CD4-positive, alpha-beta T cell (primary cell): ENCODE measurements at regions not wholly inside any gene's neighbourhood (a gene's known extent, or its start where the extent isn't known, plus 50 kb on each side); places are given as distances from the start of the nearest gene placed in this dataset.
A peak's percentile ranks its signal among the peaks of the same experiment; 100 is the strongest.

Experiments used
- ATAC-seq: fragments of 200-7000 bp; cut with Tn5 transposase; one replicate; pipeline ENCODE4 v1.10.0; 2022; ENCODE audit warnings: mild to moderate bottlenecking; ENCODE audit not compliant: poor library complexity
- CTCF ChIA-PET: fragments of 350-600 bp; sonication (Branson Sonifier 250); formaldehyde crosslinking; loops from one replicate; lab custom pipeline; 2021; ENCODE audit warnings: antibody characterized with exemption, inconsistent platforms; lab: Charles Lee
- POLR2A ChIA-PET: fragments of 350-600 bp; sonication (Branson Sonifier 250); formaldehyde crosslinking; loops from one replicate; lab custom pipeline; 2021; ENCODE audit warnings: antibody characterized with exemption, inconsistent platforms; lab: Charles Lee
- DNase-seq, 14 experiments: peaks; one replicate each; pipeline ENCODE4 v3.0.0-alpha.2; 2013 to 2020; ENCODE audit warnings: mixed read lengths in 2 of 14
- H3K27ac ChIP-seq, 2 donors: one replicate each; pipeline versions ENCODE4 v1.5.1 to v1.7.0; 2013; ENCODE audit warnings: low read length in 2 of 2, low read depth in 1 of 2, mild to moderate bottlenecking in 1 of 2
- H3K27me3 ChIP-seq, 2 experiments: 1 replicate in 1 of 2; 2 replicates in 1 of 2; pipeline versions ENCODE4 v1.6.1 to v1.7.0; 2013; ENCODE audit warnings: low read length in 2 of 2, control low read depth in 1 of 2, mild to moderate bottlenecking in 1 of 2, moderate library complexity in 1 of 2; ENCODE audit not compliant: insufficient read depth in 2 of 2, control insufficient read depth in 1 of 2
- H3K36me3 ChIP-seq: one replicate; pipeline ENCODE4 v1.6.1; 2013; ENCODE audit warnings: low read length, control low read depth; ENCODE audit not compliant: insufficient read depth
- H3K4me1 ChIP-seq: one replicate; pipeline ENCODE4 v1.6.1; 2013; ENCODE audit warnings: low read length, control low read depth; ENCODE audit not compliant: insufficient read depth
- H3K4me3 ChIP-seq: one replicate; pipeline ENCODE4 v1.5.1; 2013; ENCODE audit warnings: mild to moderate bottlenecking, low read length, moderate library complexity
- H3K9me3 ChIP-seq, 2 experiments: 1 replicate in 1 of 2; 2 replicates in 1 of 2; pipeline versions ENCODE4 v1.6.1 to v1.7.0; 2013; ENCODE audit warnings: low read length in 2 of 2, mild to moderate bottlenecking in 2 of 2, control low read depth in 1 of 2, moderate library complexity in 1 of 2; ENCODE audit not compliant: control insufficient read depth in 1 of 2, insufficient read depth in 1 of 2
- H3K27ac Mint-ChIP-seq: one replicate; pipeline ENCODE4 v1.8.0; 2020; ENCODE audit warnings: mixed read lengths
- H3K27me3 Mint-ChIP-seq: one replicate; pipeline ENCODE4 v1.8.0; 2021; ENCODE audit warnings: mixed read lengths
- H3K36me3 Mint-ChIP-seq: one replicate; pipeline ENCODE4 v1.8.0; 2021; ENCODE audit warnings: low read depth, mixed read lengths
- H3K4me1 Mint-ChIP-seq: one replicate; pipeline ENCODE4 v1.8.0; 2021; ENCODE audit warnings: low read depth, mixed read lengths
- H3K4me3 Mint-ChIP-seq: one replicate; pipeline ENCODE4 v1.8.0; 2020; ENCODE audit warnings: mild to moderate bottlenecking, mixed read lengths
- H3K9me3 Mint-ChIP-seq: one replicate; pipeline ENCODE4 v1.8.0; 2020; ENCODE audit warnings: mixed read lengths
- CTCF ChIP-seq: fragments of 200-600 bp; IDR thresholded peaks from one replicate; pipeline ENCODE4 v1.8.0; 2022; ENCODE audit warnings: antibody characterized with exemption, mild to moderate bottlenecking
- intact Hi-C, 2 experiments: fragments of 100-400 bp; cut with DNase I in 1 of 2; cut with micrococcal nuclease in 1 of 2; formaldehyde crosslinking; loops; one replicate each; pipeline versions ENCODE4 v1.15.1 to v1.9.0; 2023 to 2025; cut with DNase I, micrococcal nuclease

GRCh38 chr7:127512663-127513062 lies 72.7 kb downstream of the GCC1 start:
- H3K4me3 Mint-ChIP-seq = no peak overlapping the region
- no peaks in the 10 kb centered on the region for H3K36me3 ChIP-seq
- no peak for TF ChIP-seq CTCF
- no peaks in the 10 kb centered on the region for H3K9me3 ChIP-seq
- H3K27ac ChIP-seq = no peak overlapping the region
- POLR2A ChIA-PET = no interaction called here
- peaks cover 36% of the 10 kb centered on the region for H3K27me3 Mint-ChIP-seq
- H3K4me1 ChIP-seq = no peaks in the 10 kb centered on the region
- ATAC-seq (no peak), DNase-seq (no peak)
- no peak overlapping the region for H3K27ac Mint-ChIP-seq
- no peaks in the 10 kb centered on the region for H3K4me1 Mint-ChIP-seq
- H3K4me3 ChIP-seq = no peak overlapping the region
- H3K27me3 ChIP-seq = peaks cover 0 to 3% of the 10 kb centered on the region in 2 experiments
- no peaks in the 10 kb centered on the region for H3K9me3 Mint-ChIP-seq
- CTCF ChIA-PET = no interaction called here
- H3K36me3 Mint-ChIP-seq = no peaks in the 10 kb centered on the region
- intact Hi-C loops = no loop called here

GRCh38 chr7:127504715-127505114 lies 80.7 kb downstream of the GCC1 start:
- ATAC-seq = no peak
- H3K36me3 ChIP-seq = no peaks in the 10 kb centered on the region
- H3K4me3 Mint-ChIP-seq = no peak overlapping the region
- POLR2A ChIA-PET = no interaction called here
- no peak overlapping the region for H3K27ac ChIP-seq
- peak; percentile 37 for TF ChIP-seq CTCF
- DNase-seq = peak in 8 of 14 experiments; percentile 1 to 37 (median 11)
- intact Hi-C loops = no loop called here
- no peak overlapping the region for H3K4me3 ChIP-seq
- CTCF ChIA-PET = interaction anchor here (0.6 to 1.6 kb wide), 3 partner anchors 9 to 1753 kb away, joined by 3 read pairs; no protein-coding TSS in a partner anchor
- H3K4me1 Mint-ChIP-seq = no peaks in the 10 kb centered on the region
- no peaks in the 10 kb centered on the region for H3K36me3 Mint-ChIP-seq
- peaks cover 0 to 3% of the 10 kb centered on the region in 2 experiments for H3K27me3 ChIP-seq
- peaks cover 47% of the 10 kb centered on the region for H3K27me3 Mint-ChIP-seq
- H3K9me3 Mint-ChIP-seq = no peaks in the 10 kb centered on the region
- H3K9me3 ChIP-seq = no peaks in the 10 kb centered on the region
- H3K27ac Mint-ChIP-seq = no peak overlapping the region
- no peaks in the 10 kb centered on the region for H3K4me1 ChIP-seq

GRCh38 chr7:127501817-127502216 lies 83.6 kb downstream of the GCC1 start:
- POLR2A ChIA-PET = no interaction called here
- peaks cover 37% of the 10 kb centered on the region for H3K27me3 Mint-ChIP-seq

More at GRCh38 chr7:127501817-127502216, 83.6 kb downstream of the GCC1 start:
- no peaks in the 10 kb centered on the region for H3K4me1 Mint-ChIP-seq
- H3K4me3 ChIP-seq = no peak overlapping the region
- H3K36me3 Mint-ChIP-seq = no peaks in the 10 kb centered on the region
- no peaks in the 10 kb centered on the region for H3K36me3 ChIP-seq
- DNase-seq = no peak
- intact Hi-C loops = no loop called here
- H3K4me3 Mint-ChIP-seq = no peak overlapping the region
- CTCF ChIA-PET = no interaction called here
- H3K27me3 ChIP-seq = no peaks in the 10 kb centered on the region
- H3K9me3 ChIP-seq = no peaks in the 10 kb centered on the region
- no peak for ATAC-seq
- no peak for TF ChIP-seq CTCF
- no peak overlapping the region for H3K27ac Mint-ChIP-seq
- no peaks in the 10 kb centered on the region for H3K4me1 ChIP-seq
- no peak overlapping the region for H3K27ac ChIP-seq
- no peaks in the 10 kb centered on the region for H3K9me3 Mint-ChIP-seq
